HT1080 (cell line): ENCODE measurements at regions not wholly inside any gene's neighbourhood (a gene's known extent, or its start where the extent isn't known, plus 50 kb on each side); places are given as distances from the start of the nearest gene placed in this dataset. TPM values are rescaled to one million over a fixed set of nuclear protein-coding genes. Genes with fewer than 3 reads are reported as not detected.

Source experiments
- DNase-seq: peaks from one replicate; pipeline ENCODE4 v3.0.0-alpha.2; 2015; ENCODE audit warnings: low read depth
- small RNA-seq: library from RNA; depleted of rRNA; stranded (forward); fragments of <200 nt; gene quantifications from one replicate; pipeline ENCODE3, GENCODE V24; 2014

GRCh38 chr4:75110061-75110460, 177.1 kb downstream of the PARM1 start:
- DNase-seq: no peak

GRCh38 chr4:75107755-75108612, 175.1 kb downstream of the PARM1 start:
- DNase-seq: no peak

DNA sequence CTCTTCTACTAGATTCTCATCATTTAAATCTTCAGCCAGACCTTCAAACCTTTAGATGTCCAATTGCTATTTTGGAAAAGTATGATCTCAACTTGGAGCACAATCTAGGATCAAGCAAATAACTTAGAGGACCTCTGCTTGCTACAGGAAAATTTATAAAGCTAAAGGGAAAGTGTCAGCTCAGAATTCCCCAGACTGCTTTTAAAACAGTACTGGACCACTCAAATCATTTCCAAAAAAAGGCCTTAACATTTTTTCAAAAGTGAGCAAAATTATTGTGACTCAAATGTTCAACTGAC, 169.8 kb downstream of the PARM1 start:
- DNase-seq: no peak

DNA sequence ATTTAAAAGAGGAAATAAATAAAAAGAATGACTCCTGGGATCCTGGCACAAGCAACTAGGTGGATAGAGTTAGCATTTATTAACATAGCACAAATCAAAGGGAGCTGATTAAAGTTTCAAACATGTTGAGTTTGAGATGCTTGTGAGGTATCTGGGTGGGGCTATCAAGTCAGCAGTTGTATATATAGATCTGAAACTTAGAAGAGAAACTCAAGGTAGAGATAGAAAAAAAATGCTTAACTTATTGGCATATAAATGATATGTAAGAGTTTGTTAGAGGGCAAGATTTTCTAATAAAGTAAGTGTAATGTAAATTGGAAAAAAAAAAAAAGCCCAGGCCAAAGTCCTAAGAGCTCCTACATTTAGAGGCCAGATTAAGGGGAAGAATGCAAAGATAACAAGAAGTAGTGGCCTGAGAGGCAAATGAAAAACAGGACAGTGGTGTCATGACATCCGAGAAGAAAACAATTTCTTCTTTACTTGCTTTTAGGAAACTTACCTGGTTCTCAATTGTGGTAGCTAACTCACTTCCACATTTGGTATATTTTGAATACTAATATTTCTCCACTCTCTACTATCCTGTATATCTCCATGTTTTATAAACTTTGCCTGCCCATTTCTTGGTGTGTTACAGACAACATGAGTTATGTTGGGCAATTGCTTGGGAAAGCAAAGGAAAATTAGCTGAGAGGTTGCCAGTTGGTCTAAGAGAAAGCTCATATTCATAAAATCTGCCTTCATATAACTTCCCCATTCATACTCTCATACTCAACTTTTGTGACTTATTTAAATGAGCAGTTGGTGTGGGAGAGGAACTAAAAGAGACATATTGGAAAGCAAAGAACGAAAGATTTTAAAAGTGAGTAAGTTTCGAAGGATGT, 169.2 kb downstream of the PARM1 start:
- no peak for DNase-seq

Small RNAs in the stretch of these regions (small RNA-seq; reads per million reads assigned to genes)
- not detected for gene AC093870.1
